ENCODE measurements at regions not wholly inside any gene's neighbourhood (a gene's known extent, or its start where the extent isn't known, plus 50 kb on each side); places are given as distances from the start of the nearest gene placed in this dataset.
"Not testable (repeated sequence)": the region's sequence is repeated elsewhere in the genome, so short reads cannot be mapped to it uniquely, and the experiment has no call there.

GRCh38 chr22:22176929-22177616, 67.5 kb upstream of the VPREB1 start:
- H3K9me3 ChIP-seq: no peaks in the 10 kb centered on the region
- no peak for ATAC-seq
- no peak for TF ChIP-seq POLR2A (IDR thresholded peaks at IDR 0.05)
- no peak for TF ChIP-seq CTCF (IDR thresholded peaks at IDR 0.05)
- H3K4me3 ChIP-seq: no peak overlapping the region
- DNase-seq: no peak
- H3K36me3 ChIP-seq: no peaks in the 10 kb centered on the region
- no peaks in the 10 kb centered on the region for H3K4me1 ChIP-seq
- intact Hi-C loops (cut with DNase I): no loop called here
- 74% methylated on average over 4 of the region's 4 CpGs for WGBS (ENCODE audit: insufficient coverage, low coverage, low lambda C conversion rate, missing lambda C conversion rate)
- no peaks in the 10 kb centered on the region for H3K27me3 ChIP-seq
- no peak overlapping the region for H3K27ac ChIP-seq

GRCh38 chr22:22172896-22173628, 71.5 kb upstream of the VPREB1 start:
- H3K27me3 ChIP-seq; ATAC-seq; H3K9me3 ChIP-seq; H3K4me3 ChIP-seq; H3K36me3 ChIP-seq; DNase-seq; H3K27ac ChIP-seq; intact Hi-C loops (cut with DNase I); H3K4me1 ChIP-seq: not testable (repeated sequence)
- WGBS (ENCODE audit: insufficient coverage, low coverage, low lambda C conversion rate, missing lambda C conversion rate): 56% methylated on average over 5 of the region's 6 CpGs

- TF ChIP-seq POLR2A (IDR thresholded peaks at IDR 0.05): no peak
- peak; percentile 36 to 49 (median 42) for TF ChIP-seq CTCF (IDR thresholded peaks at IDR 0.05)
- ATAC-seq (peak; percentile 71 to 89 (median 80)), DNase-seq (peak in 1 of 3 donors; percentile 45)
- intact Hi-C loops (cut with DNase I): no loop called here
- Histone ChIP-seq H3K27me3 (no peaks in the 10 kb centered on the region), H3K4me1 (no peaks in the 10 kb centered on the region), H3K9me3 (no peaks in the 10 kb centered on the region), H3K4me3 (no peak overlapping the region), H3K27ac (no peak overlapping the region), H3K36me3 (no peaks in the 10 kb centered on the region)
- WGBS (ENCODE audit: insufficient coverage, low coverage, low lambda C conversion rate, missing lambda C conversion rate): 29% methylated on average over 6 of the region's 6 CpGs
These were observed 73.0 kb upstream of the VPREB1 start for GRCh38 chr22:22171357-22172218.

GRCh38 chr22:22169923-22170322, 74.7 kb upstream of the VPREB1 start:
- Histone ChIP-seq H3K4me1 (no peaks in the 10 kb centered on the region), H3K4me3 (no peak overlapping the region), H3K27ac (no peak overlapping the region), H3K9me3 (no peaks in the 10 kb centered on the region), H3K36me3 (no peaks in the 10 kb centered on the region), H3K27me3 (no peaks in the 10 kb centered on the region)
- intact Hi-C loops (cut with DNase I): no loop called here
- DNase-seq: no peak
- TF ChIP-seq CTCF (IDR thresholded peaks at IDR 0.05) (no peak), POLR2A (IDR thresholded peaks at IDR 0.05) (no peak)
- WGBS (ENCODE audit: insufficient coverage, low coverage, low lambda C conversion rate, missing lambda C conversion rate): 27% methylated on average over 1 of the region's 1 CpG
- ATAC-seq: no peak

Data from right lobe of liver (tissue), 6 donors.